ENCODE measurements at regions not wholly inside any gene's neighbourhood (a gene's known extent, or its start where the extent isn't known, plus 50 kb on each side); places are given as distances from the start of the nearest gene placed in this dataset.

- H3K23ac ChIP-seq (ENCODE audit: low read depth, low read length) = no peak overlapping the region
- ChIA-PET POLR2A (ENCODE audit: unreplicated experiment) (no interaction called here), CTCF (no interaction called here)
- no peaks in the 10 kb centered on the region for H3K9me1 ChIP-seq (ENCODE audit: insufficient read depth, low read length)
- H3K79me1 ChIP-seq (ENCODE audit: low read depth in 1 of 2, low read length in 2 of 2) = no peaks in the 10 kb centered on the region
- H3K9me3 ChIP-seq (ENCODE audit: control insufficient read depth, insufficient read depth, low read length) = peaks cover 9% of the 10 kb centered on the region
- no peak overlapping the region for H2BK120ac ChIP-seq (ENCODE audit: low read depth, low read length)
- in situ Hi-C loops (cut with MboI; ENCODE audit: low sequenced_read_pairs) = no loop called here
- no peaks in the 10 kb centered on the region for H3K36me3 ChIP-seq (ENCODE audit: control insufficient read depth, insufficient read depth, low read length)
- DNase-seq (no peak), ATAC-seq (ENCODE audit: low read depth) (no peak)
- no peaks in the 10 kb centered on the region for H3K27me3 ChIP-seq (ENCODE audit: control insufficient read depth, insufficient read depth, low read length)
- no peak overlapping the region for H3K4me3 ChIP-seq (ENCODE audit: insufficient read depth, low read depth, low read length)
- no peak overlapping the region for H4K5ac ChIP-seq (ENCODE audit: low read depth, low read length)
- intact Hi-C loops (cut with micrococcal nuclease) = no loop called here
- H3K4me2 ChIP-seq (ENCODE audit: low read depth, low read length) = no peak overlapping the region
- no peak overlapping the region for H4K91ac ChIP-seq (ENCODE audit: insufficient read depth, low read depth, low read length)
- H2BK20ac ChIP-seq (ENCODE audit: low read depth, low read length) = no peak overlapping the region
- no peak overlapping the region for H3K14ac ChIP-seq (replicated peaks; ENCODE audit: low read depth, low read length)
- BruUV-seq (replicated peaks) = no TSS peak
- H2BK15ac ChIP-seq (ENCODE audit: low read depth, low read length) = no peak overlapping the region
- H3K27ac ChIP-seq (ENCODE audit: insufficient read depth, low read length) = no peak overlapping the region
- H3K18ac ChIP-seq (ENCODE audit: low read depth, low read length) = no peak overlapping the region
- no peak overlapping the region for H4K8ac ChIP-seq (ENCODE audit: low read depth in 2 of 2, low read length in 2 of 2)
- no peak overlapping the region for H3K4ac ChIP-seq (ENCODE audit: low read depth, low read length)
- no peak overlapping the region for H3K9ac ChIP-seq (ENCODE audit: low read depth, low read length)
- H2AK5ac ChIP-seq (ENCODE audit: low read depth, low read length) = no peak overlapping the region
- no peak overlapping the region for H2AK9ac ChIP-seq (replicated peaks; ENCODE audit: low read depth, low read length, poor library complexity)
- no peak overlapping the region for H2BK5ac ChIP-seq (ENCODE audit: low read depth, low read length, poor library complexity, severe bottlenecking)
- WGBS, 2 experiments (ENCODE audit: extremely low coverage in 2 of 2, insufficient read length in 1 of 2) = no CpG with 5 or more reads among the region's 2 CpGs
- TF ChIP-seq POLR2A (IDR thresholded peaks at IDR 0.05; ENCODE audit: low read depth, low read length) (no peak), MAFK (IDR thresholded peaks at IDR 0.05; ENCODE audit: low read depth, low read length) (no peak), NFE2L2 (IDR thresholded peaks at IDR 0.05; ENCODE audit: low read depth, low read length) (no peak), CHD1 (IDR thresholded peaks at IDR 0.05; ENCODE audit: low read depth, low read length) (no peak), MAZ (IDR thresholded peaks at IDR 0.05; ENCODE audit: borderline replicate concordance, low read depth, low read length) (no peak), FOS (IDR thresholded peaks at IDR 0.05; ENCODE audit: low read depth, low read length) (no peak)
- H4K20me1 ChIP-seq (ENCODE audit: insufficient read depth, low read length) = no peaks in the 10 kb centered on the region
- no peak overlapping the region for H2AFZ ChIP-seq (replicated peaks; ENCODE audit: low read length, poor library complexity)
- no peak overlapping the region for H3K56ac ChIP-seq (ENCODE audit: extremely low read depth, insufficient read depth, low read length)
- dilution Hi-C loops (cut with HindIII; ENCODE audit: low sequenced_read_pairs, unreplicated experiment) = no loop called here
- H3K4me1 ChIP-seq (ENCODE audit: control insufficient read depth, insufficient read depth, low read length) = no peaks in the 10 kb centered on the region
Measured at GRCh38 chr14:27958757-27959156, 807.8 kb upstream of the FOXG1 start.

Data from IMR-90 (cell line).